ENCODE measurements at regions not wholly inside any gene's neighbourhood (a gene's known extent, or its start where the extent isn't known, plus 50 kb on each side); places are given as distances from the start of the nearest gene placed in this dataset.

- Histone ChIP-seq H3K4me1 (no peaks in the 10 kb centered on the region), H3K9me3 (ENCODE audit: low read depth) (no peaks in the 10 kb centered on the region), H3F3A (ENCODE audit: low read depth) (peaks cover 8% of the 10 kb centered on the region), H3K79me2 (ENCODE audit: low read depth) (no peaks in the 10 kb centered on the region), H2AFZ (replicated peaks) (no peak overlapping the region), H3K27me3 (no peaks in the 10 kb centered on the region), H3K4me3 (no peak overlapping the region), H3K36me3 (no peaks in the 10 kb centered on the region), H3K4me2 (no peak overlapping the region), H3K9ac (no peak overlapping the region), H3K27ac (no peak overlapping the region), H4K20me1 (ENCODE audit: low read depth) (no peaks in the 10 kb centered on the region)
- Mint-ChIP-seq H3K4me3 (no peak overlapping the region), H3K9me3 (no peaks in the 10 kb centered on the region), H3K27ac (no peak overlapping the region), H3K36me3 (no peaks in the 10 kb centered on the region), H3K4me1 (peaks cover 3% of the 10 kb centered on the region), H3K27me3 (ENCODE audit: insufficient read depth, low read depth) (peaks cover 3% of the 10 kb centered on the region)
- DNase-seq (ENCODE audit: low spot score), result no peak
- TF ChIP-seq CTCF (IDR thresholded peaks at IDR 0.05), result no peak
- TF ChIP-seq EZH2 (IDR thresholded peaks at IDR 0.05), result no peak
- TF ChIP-seq EZH2phosphoT487 (IDR thresholded peaks at IDR 0.05), result no peak
These were observed 145.5 kb upstream of the TMEM132C start for GRCh38 chr12:128121424-128121823.

- no peaks in the 10 kb centered on the region for H3K9me3 Mint-ChIP-seq
- H3K36me3 Mint-ChIP-seq, result no peaks in the 10 kb centered on the region
- H3K4me3 Mint-ChIP-seq, result no peak overlapping the region
- H4K20me1 ChIP-seq (ENCODE audit: low read depth), result no peaks in the 10 kb centered on the region
- H3K4me1 Mint-ChIP-seq, result peaks cover 3% of the 10 kb centered on the region
- no peaks in the 10 kb centered on the region for H3K4me1 ChIP-seq
- H3K36me3 ChIP-seq, result no peaks in the 10 kb centered on the region
- H3K9ac ChIP-seq, result no peak overlapping the region
- H3F3A ChIP-seq (ENCODE audit: low read depth), result peaks cover 8% of the 10 kb centered on the region
- no peak overlapping the region for H3K4me2 ChIP-seq
- DNase-seq (ENCODE audit: low spot score), result no peak
- no peaks in the 10 kb centered on the region for H3K9me3 ChIP-seq (ENCODE audit: low read depth)
- no peak for TF ChIP-seq EZH2phosphoT487 (IDR thresholded peaks at IDR 0.05)
- no peak for TF ChIP-seq EZH2 (IDR thresholded peaks at IDR 0.05)
- TF ChIP-seq CTCF (IDR thresholded peaks at IDR 0.05), result no peak
- no peaks in the 10 kb centered on the region for H3K27me3 ChIP-seq
- peaks cover 3% of the 10 kb centered on the region for H3K27me3 Mint-ChIP-seq (ENCODE audit: insufficient read depth, low read depth)
- H2AFZ ChIP-seq (replicated peaks), result no peak overlapping the region
- no peaks in the 10 kb centered on the region for H3K79me2 ChIP-seq (ENCODE audit: low read depth)
- H3K4me3 ChIP-seq, result no peak overlapping the region
- H3K27ac ChIP-seq, result no peak overlapping the region
- H3K27ac Mint-ChIP-seq, result no peak overlapping the region
These were observed 143.9 kb upstream of the TMEM132C start for GRCh38 chr12:128123096-128123495.

GRCh38 chr12:128131955-128132354, 135.0 kb upstream of the TMEM132C start:
- TF ChIP-seq CTCF (IDR thresholded peaks at IDR 0.05) (no peak), EZH2phosphoT487 (IDR thresholded peaks at IDR 0.05) (no peak), EZH2 (IDR thresholded peaks at IDR 0.05) (no peak)
- no peaks in the 10 kb centered on the region for H3K79me2 ChIP-seq (ENCODE audit: low read depth)
- no peaks in the 10 kb centered on the region for H3K36me3 ChIP-seq
- H3K27ac ChIP-seq, result no peak overlapping the region
- Mint-ChIP-seq H3K4me1 (peaks cover 3% of the 10 kb centered on the region), H3K27ac (no peak overlapping the region), H3K9me3 (peaks cover 7% of the 10 kb centered on the region), H3K4me3 (no peak overlapping the region), H3K27me3 (ENCODE audit: insufficient read depth, low read depth) (peaks cover 3% of the 10 kb centered on the region), H3K36me3 (no peaks in the 10 kb centered on the region)
- H4K20me1 ChIP-seq (ENCODE audit: low read depth), result no peaks in the 10 kb centered on the region
- H3F3A ChIP-seq (ENCODE audit: low read depth), result no peaks in the 10 kb centered on the region
- H3K9me3 ChIP-seq (ENCODE audit: low read depth), result no peaks in the 10 kb centered on the region
- no peaks in the 10 kb centered on the region for H3K4me1 ChIP-seq
- no peak overlapping the region for H3K4me3 ChIP-seq
- H3K9ac ChIP-seq, result no peak overlapping the region
- H2AFZ ChIP-seq (replicated peaks), result no peak overlapping the region
- H3K4me2 ChIP-seq, result no peak overlapping the region
- no peaks in the 10 kb centered on the region for H3K27me3 ChIP-seq
- DNase-seq (ENCODE audit: low spot score), result no peak
